ENCODE measurements at regions not wholly inside any gene's neighbourhood (a gene's known extent, or its start where the extent isn't known, plus 50 kb on each side); places are given as distances from the start of the nearest gene placed in this dataset.

DNA sequence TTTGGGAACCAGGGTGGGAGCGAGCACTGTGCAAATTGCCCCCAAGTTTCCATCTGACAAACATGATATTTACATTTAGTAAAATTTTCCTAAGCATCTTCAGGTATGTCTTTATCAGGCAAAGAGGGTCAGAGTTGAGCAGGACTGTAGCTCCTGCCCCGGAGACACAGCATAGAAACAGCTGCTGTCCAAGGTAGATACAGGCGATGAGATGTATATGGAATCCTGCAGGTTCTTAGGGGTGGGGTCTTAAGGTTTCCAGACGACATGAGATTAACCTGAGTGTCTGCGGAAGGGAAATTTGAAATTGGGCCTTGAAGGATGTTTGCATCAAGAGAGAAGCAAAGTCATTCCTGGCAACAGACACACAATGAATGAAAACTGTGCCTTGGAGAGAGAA is 998.8 kb downstream of the AACS start:
- no peaks in the 10 kb centered on the region for H3K27me3 ChIP-seq (ENCODE audit: control insufficient read depth in 2 of 2, insufficient read depth in 2 of 2, low read length in 2 of 2)
- H4K20me1 ChIP-seq (replicated peaks; ENCODE audit: control insufficient read depth, extremely low read depth, insufficient read depth, low read length), result no peaks in the 10 kb centered on the region
- H3K9me3 ChIP-seq (replicated peaks; ENCODE audit: control insufficient read depth, insufficient read depth, low read length), result peaks cover 1% of the 10 kb centered on the region
- H3K4me1 ChIP-seq (ENCODE audit: control insufficient read depth, extremely low read depth, insufficient read depth, low read length), result no peaks in the 10 kb centered on the region
- ChIA-PET CTCF (no interaction called here), POLR2A (no interaction called here)
- intact Hi-C loops (cut with micrococcal nuclease), result loop anchor here (10.0 kb wide), 1 partner anchor 879 kb away; the partner anchor contains the start of gene TMEM132B
- no peak overlapping the region for H3K9ac ChIP-seq (replicated peaks; ENCODE audit: extremely low read depth, insufficient read depth, low read length)
- no peak overlapping the region for H2AFZ ChIP-seq (ENCODE audit: low read depth, low read length)
- dilution Hi-C loops (cut with MboI; ENCODE audit: extremely low pct_ligation_motif_present, low sequenced_read_pairs), result no loop called here
- TF ChIP-seq EZH2 (IDR thresholded peaks at IDR 0.05; ENCODE audit: borderline replicate concordance, low read depth, low read length, severe bottlenecking), result no peak
- TF ChIP-seq JUN (IDR thresholded peaks at IDR 0.05; ENCODE audit: borderline replicate concordance, insufficient read depth, insufficient read length, low read depth), result no peak
- TF ChIP-seq POLR2A (IDR thresholded peaks at IDR 0.05; ENCODE audit: low read depth, low read length), result no peak
- no peak for TF ChIP-seq FOS (IDR thresholded peaks at IDR 0.05; ENCODE audit: borderline replicate concordance, insufficient read depth, low read length)
- TF ChIP-seq GATA2 (IDR thresholded peaks at IDR 0.05; ENCODE audit: insufficient read depth, insufficient read length, low read depth, low read length), result no peak
- TF ChIP-seq MYC (IDR thresholded peaks at IDR 0.05; ENCODE audit: low read depth, low read length), result no peak
- TF ChIP-seq POLR2AphosphoS5 (IDR thresholded peaks at IDR 0.05; ENCODE audit: insufficient read depth, low read depth, low read length), result no peak
- no peak for TF ChIP-seq MAX (IDR thresholded peaks at IDR 0.05; ENCODE audit: insufficient read depth, insufficient read length)
- TF ChIP-seq, protein P1, sequence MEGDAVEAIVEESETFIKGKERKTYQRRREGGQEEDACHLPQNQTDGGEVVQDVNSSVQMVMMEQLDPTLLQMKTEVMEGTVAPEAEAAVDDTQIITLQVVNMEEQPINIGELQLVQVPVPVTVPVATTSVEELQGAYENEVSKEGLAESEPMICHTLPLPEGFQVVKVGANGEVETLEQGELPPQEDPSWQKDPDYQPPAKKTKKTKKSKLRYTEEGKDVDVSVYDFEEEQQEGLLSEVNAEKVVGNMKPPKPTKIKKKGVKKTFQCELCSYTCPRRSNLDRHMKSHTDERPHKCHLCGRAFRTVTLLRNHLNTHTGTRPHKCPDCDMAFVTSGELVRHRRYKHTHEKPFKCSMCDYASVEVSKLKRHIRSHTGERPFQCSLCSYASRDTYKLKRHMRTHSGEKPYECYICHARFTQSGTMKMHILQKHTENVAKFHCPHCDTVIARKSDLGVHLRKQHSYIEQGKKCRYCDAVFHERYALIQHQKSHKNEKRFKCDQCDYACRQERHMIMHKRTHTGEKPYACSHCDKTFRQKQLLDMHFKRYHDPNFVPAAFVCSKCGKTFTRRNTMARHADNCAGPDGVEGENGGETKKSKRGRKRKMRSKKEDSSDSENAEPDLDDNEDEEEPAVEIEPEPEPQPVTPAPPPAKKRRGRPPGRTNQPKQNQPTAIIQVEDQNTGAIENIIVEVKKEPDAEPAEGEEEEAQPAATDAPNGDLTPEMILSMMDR (IDR thresholded peaks at IDR 0.05; ENCODE audit: extremely low read depth in 1 of 2, insufficient read depth in 1 of 2, low read depth in 1 of 2, low read length in 2 of 2), result no peak
- BruUV-seq (replicated peaks), result no TSS peak
- DNase-seq (ENCODE audit: low read depth, low spot score) (no peak), FAIRE-seq (no peak)
- H3K4me3 ChIP-seq (replicated peaks in 1 of 3; ENCODE audit: insufficient read depth in 1 of 3, low read depth in 1 of 3, low read length in 3 of 3), result no peak overlapping the region
- H3K4me2 ChIP-seq (ENCODE audit: insufficient read depth, low read length), result no peak overlapping the region
- no peaks in the 10 kb centered on the region for H3K9me1 ChIP-seq (replicated peaks; ENCODE audit: control insufficient read depth, extremely low read depth, insufficient read depth, low read length)
- H3K27ac ChIP-seq (ENCODE audit: insufficient read depth, low read depth, low read length), result no peak overlapping the region
- no peaks in the 10 kb centered on the region for H3K79me2 ChIP-seq (ENCODE audit: control insufficient read depth, insufficient read depth, low read length)
- no peaks in the 10 kb centered on the region for H3K36me3 ChIP-seq (ENCODE audit: control insufficient read depth in 2 of 2, extremely low read depth in 1 of 2, insufficient read depth in 2 of 2, low read length in 2 of 2)

All from endothelial cell of umbilical vein (primary cell).